T-helper 2 cell treated with Interferon-gamma antibody and Interleukin-4, amounts not matched to agents 5 μg/mL and 100 μg/mL, for 36 hours (primary cell): ENCODE measurements at regions not wholly inside any gene's neighbourhood (a gene's known extent, or its start where the extent isn't known, plus 50 kb on each side); places are given as distances from the start of the nearest gene placed in this dataset.

Experiments
- DNase-seq: peaks from one replicate; pipeline ENCODE4 v3.0.0; 2021; ENCODE audit warnings: low spot score
- H3K27ac Mint-ChIP-seq: one replicate; pipeline ENCODE4 v1.8.0; 2021; ENCODE audit warnings: mild to moderate bottlenecking, mixed read lengths
- H3K27me3 Mint-ChIP-seq: one replicate; pipeline ENCODE4 v1.8.0; 2021; ENCODE audit warnings: low read depth, mixed read lengths
- H3K36me3 Mint-ChIP-seq: one replicate; pipeline ENCODE4 v1.8.0; 2021; ENCODE audit warnings: low read depth, mixed read lengths
- H3K4me1 Mint-ChIP-seq: one replicate; pipeline ENCODE4 v1.8.0; 2021; ENCODE audit warnings: low read depth, mixed read lengths
- H3K4me3 Mint-ChIP-seq: one replicate; pipeline ENCODE4 v1.8.0; 2022; ENCODE audit warnings: mild to moderate bottlenecking, moderate library complexity, mixed read lengths
- H3K9me3 Mint-ChIP-seq: one replicate; pipeline ENCODE4 v1.8.0; 2021; ENCODE audit warnings: mixed read lengths

DNA sequence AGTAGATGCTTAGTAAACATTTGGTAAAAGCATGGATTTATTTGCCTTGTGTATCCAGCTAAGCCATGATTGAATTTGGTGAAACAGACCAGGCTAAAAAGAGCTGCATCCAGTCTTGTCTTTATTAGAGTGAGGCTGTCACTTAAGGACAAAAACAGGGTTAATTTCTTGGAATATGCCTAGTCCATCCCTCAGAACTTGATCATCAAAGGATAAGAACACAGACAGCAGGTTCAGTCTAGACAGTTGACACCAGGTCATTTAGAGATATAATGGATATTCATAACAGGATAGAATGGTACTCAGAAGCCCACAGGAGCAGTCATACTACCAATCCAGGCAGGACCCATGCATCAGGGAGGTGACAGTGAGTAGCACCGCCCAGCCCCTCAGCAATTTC, 434.9 kb upstream of the ST6GAL2 start:
- Mint-ChIP-seq H3K4me1 (no peaks in the 10 kb centered on the region), H3K27ac (no peak overlapping the region), H3K9me3 (peaks cover 3% of the 10 kb centered on the region), H3K27me3 (no peaks in the 10 kb centered on the region), H3K36me3 (no peaks in the 10 kb centered on the region), H3K4me3 (no peak overlapping the region)
- DNase-seq, result no peak

DNA sequence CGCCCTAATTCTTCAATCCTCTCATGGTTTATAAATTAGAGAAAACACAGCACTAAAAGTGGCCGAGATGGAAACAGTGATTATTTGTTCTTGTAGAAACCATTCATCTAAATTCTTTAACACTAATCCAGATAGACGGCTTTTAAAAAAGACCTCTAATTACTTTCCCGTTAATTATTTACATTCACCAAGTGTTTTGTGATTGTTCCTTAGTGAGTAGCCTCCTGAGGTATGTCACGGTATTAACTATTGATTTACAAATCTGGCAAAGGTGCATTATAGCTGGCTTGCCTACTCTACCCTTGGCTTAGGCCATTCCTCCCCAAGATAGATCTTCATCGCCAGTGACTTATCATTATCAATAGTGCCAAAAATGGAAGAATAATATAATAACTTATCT, 436.4 kb upstream of the ST6GAL2 start:
- H3K27ac Mint-ChIP-seq, result no peak overlapping the region
- no peak for DNase-seq
- H3K4me1 Mint-ChIP-seq, result no peaks in the 10 kb centered on the region
- no peaks in the 10 kb centered on the region for H3K27me3 Mint-ChIP-seq
- no peak overlapping the region for H3K4me3 Mint-ChIP-seq
- H3K36me3 Mint-ChIP-seq, result no peaks in the 10 kb centered on the region
- peaks cover 7% of the 10 kb centered on the region for H3K9me3 Mint-ChIP-seq

DNA sequence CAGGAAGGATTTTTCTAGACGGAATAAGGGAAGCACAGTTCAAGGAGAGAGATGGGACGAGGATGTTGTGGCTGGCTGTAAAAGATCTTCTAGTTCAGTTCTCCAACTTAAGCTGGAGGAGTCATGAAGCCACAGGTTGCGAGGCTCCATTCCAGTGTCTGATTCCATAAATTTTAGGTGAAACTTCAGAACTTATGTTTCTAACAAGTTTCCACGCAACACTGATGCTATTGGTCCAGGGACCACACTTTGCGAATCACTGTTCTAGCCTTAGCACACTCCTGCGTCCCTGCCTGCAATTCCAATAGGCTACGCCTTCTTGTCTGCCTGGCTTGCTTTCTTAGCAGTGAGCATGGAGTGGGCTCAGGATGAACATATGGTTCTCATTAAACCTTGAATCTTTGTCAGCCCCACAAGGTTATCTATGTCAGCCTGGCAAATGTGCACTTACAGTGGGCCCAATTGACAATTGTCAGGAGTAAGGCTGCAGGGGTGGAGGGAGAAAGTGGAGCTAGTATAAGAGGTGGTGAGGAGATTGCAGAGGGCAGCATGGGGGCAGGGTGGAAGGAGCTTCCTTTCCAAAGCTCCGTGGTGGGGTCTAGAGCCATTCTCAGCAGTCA, 438.1 kb upstream of the ST6GAL2 start:
- Mint-ChIP-seq H3K4me1 (no peaks in the 10 kb centered on the region), H3K27me3 (no peaks in the 10 kb centered on the region), H3K9me3 (peaks cover 13% of the 10 kb centered on the region), H3K36me3 (no peaks in the 10 kb centered on the region), H3K27ac (no peak overlapping the region), H3K4me3 (no peak overlapping the region)
- no peak for DNase-seq

DNA sequence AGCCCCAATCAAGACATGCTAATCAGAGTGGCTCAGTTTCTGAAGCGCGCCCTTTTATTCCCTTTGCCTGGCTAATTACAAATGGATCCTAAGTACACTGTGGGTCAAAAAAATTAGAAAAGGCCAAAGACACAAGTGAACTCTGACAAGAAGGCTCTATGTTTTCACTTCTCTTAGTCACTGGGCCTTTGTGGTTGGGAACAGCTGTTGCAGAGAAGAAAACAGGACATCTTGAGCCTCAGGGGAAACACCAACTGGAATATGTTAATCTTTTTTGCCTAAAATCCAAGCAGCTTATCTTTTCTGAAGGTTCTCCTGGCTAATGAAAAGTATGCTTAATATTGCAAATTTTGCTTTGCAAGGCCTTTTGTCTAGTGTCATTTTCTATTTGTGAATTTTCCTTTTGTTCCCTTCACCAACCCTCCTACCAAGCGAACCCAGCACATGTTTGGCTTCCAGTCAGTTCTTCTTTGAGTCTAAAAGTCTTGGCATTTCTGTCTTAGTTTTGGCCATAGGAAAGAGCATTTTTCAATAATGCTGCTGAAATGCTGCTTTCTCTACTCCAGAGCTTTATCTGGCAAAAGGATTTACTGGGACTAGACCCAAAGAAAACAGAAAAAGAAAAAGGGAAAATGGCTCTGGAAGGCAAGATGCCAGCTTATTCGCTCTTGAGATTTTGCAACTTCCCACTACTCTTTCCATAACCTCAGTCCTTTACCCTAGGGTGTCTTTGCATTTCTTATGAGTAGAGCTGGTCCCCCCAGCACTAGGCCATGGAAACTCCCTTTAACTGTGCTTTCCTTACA, 440.2 kb upstream of the ST6GAL2 start:
- Mint-ChIP-seq H3K27ac (no peak overlapping the region), H3K9me3 (peaks cover 29% of the 10 kb centered on the region), H3K27me3 (no peaks in the 10 kb centered on the region), H3K4me1 (no peaks in the 10 kb centered on the region), H3K4me3 (no peak overlapping the region), H3K36me3 (no peaks in the 10 kb centered on the region)
- no peak for DNase-seq

GRCh38 chr2:107334306-107334705, 448.3 kb upstream of the ST6GAL2 start:
- DNase-seq, result no peak
- Mint-ChIP-seq H3K27me3 (no peaks in the 10 kb centered on the region), H3K9me3 (peaks cover 51% of the 10 kb centered on the region), H3K27ac (no peak overlapping the region), H3K36me3 (no peaks in the 10 kb centered on the region), H3K4me1 (no peaks in the 10 kb centered on the region), H3K4me3 (no peak overlapping the region)

- no peak overlapping the region for H3K27ac Mint-ChIP-seq
- H3K27me3 Mint-ChIP-seq, result no peaks in the 10 kb centered on the region
- DNase-seq, result no peak
- no peaks in the 10 kb centered on the region for H3K4me1 Mint-ChIP-seq
- peaks cover 32% of the 10 kb centered on the region for H3K9me3 Mint-ChIP-seq
- H3K36me3 Mint-ChIP-seq, result no peaks in the 10 kb centered on the region
- H3K4me3 Mint-ChIP-seq, result no peak overlapping the region
These were observed 450.6 kb upstream of the ST6GAL2 start for GRCh38 chr2:107336526-107336925.

GRCh38 chr2:107337209-107337898, 451.4 kb upstream of the ST6GAL2 start:
- no peaks in the 10 kb centered on the region for H3K36me3 Mint-ChIP-seq
- H3K4me3 Mint-ChIP-seq, result no peak overlapping the region
- DNase-seq, result no peak
- peaks cover 32% of the 10 kb centered on the region for H3K9me3 Mint-ChIP-seq
- no peaks in the 10 kb centered on the region for H3K4me1 Mint-ChIP-seq
- no peak overlapping the region for H3K27ac Mint-ChIP-seq
- no peaks in the 10 kb centered on the region for H3K27me3 Mint-ChIP-seq

- no peak for DNase-seq
- H3K27ac Mint-ChIP-seq, result no peak overlapping the region
- peaks cover 27% of the 10 kb centered on the region for H3K9me3 Mint-ChIP-seq
- no peak overlapping the region for H3K4me3 Mint-ChIP-seq
- no peaks in the 10 kb centered on the region for H3K4me1 Mint-ChIP-seq
- no peaks in the 10 kb centered on the region for H3K27me3 Mint-ChIP-seq
- no peaks in the 10 kb centered on the region for H3K36me3 Mint-ChIP-seq
These were observed 452.1 kb upstream of the ST6GAL2 start for GRCh38 chr2:107338059-107338458.

DNA sequence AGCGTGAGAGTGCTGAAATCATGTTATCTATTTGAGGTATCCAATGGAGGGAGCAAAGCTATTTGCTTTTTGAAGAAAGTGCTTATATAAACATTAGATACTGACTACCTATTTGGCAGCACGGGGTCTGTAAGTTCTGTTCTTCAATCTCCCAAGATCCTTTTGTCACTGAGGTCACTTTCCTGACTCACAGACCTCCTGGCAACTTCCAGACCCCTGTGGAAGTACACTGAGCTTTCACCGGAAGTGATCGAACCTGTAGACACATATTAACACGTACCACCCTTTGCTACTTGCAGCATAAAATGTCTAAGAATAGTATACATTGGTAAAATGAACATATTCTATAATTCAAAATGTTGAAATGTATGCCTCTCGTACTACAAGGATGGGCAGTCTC, 452.6 kb upstream of the ST6GAL2 start:
- Mint-ChIP-seq H3K9me3 (peaks cover 27% of the 10 kb centered on the region), H3K36me3 (no peaks in the 10 kb centered on the region), H3K27ac (no peak overlapping the region), H3K4me1 (no peaks in the 10 kb centered on the region), H3K27me3 (no peaks in the 10 kb centered on the region), H3K4me3 (no peak overlapping the region)
- DNase-seq, result no peak

GRCh38 chr2:107340955-107341354, 455.0 kb upstream of the ST6GAL2 start:
- H3K27me3 Mint-ChIP-seq, result no peaks in the 10 kb centered on the region
- no peaks in the 10 kb centered on the region for H3K4me1 Mint-ChIP-seq
- DNase-seq, result no peak
- H3K36me3 Mint-ChIP-seq, result no peaks in the 10 kb centered on the region
- H3K4me3 Mint-ChIP-seq, result no peak overlapping the region
- peaks cover 27% of the 10 kb centered on the region for H3K9me3 Mint-ChIP-seq
- no peak overlapping the region for H3K27ac Mint-ChIP-seq

DNA sequence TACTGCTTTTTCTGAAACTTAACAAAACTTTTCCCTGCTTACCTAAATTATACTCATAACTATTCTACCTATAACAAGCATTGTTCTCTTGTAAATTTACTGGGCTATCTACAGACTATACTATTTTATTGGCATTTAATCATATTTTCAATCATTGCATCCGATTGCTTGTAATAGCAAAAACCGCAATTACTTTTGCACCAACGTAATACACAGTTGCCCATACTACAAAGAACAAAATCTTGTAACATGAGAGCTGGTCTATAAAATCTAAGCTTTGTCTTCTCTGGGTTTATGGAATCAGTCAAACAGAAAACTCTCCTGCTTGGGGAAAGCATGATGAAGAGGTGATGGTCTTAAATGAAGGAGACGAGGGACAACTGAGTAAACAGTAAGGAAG, 463.4 kb upstream of the ST6GAL2 start:
- Mint-ChIP-seq H3K9me3 (peaks cover 8% of the 10 kb centered on the region), H3K27ac (no peak overlapping the region), H3K4me3 (no peak overlapping the region), H3K36me3 (no peaks in the 10 kb centered on the region), H3K27me3 (no peaks in the 10 kb centered on the region), H3K4me1 (no peaks in the 10 kb centered on the region)
- no peak for DNase-seq

DNA sequence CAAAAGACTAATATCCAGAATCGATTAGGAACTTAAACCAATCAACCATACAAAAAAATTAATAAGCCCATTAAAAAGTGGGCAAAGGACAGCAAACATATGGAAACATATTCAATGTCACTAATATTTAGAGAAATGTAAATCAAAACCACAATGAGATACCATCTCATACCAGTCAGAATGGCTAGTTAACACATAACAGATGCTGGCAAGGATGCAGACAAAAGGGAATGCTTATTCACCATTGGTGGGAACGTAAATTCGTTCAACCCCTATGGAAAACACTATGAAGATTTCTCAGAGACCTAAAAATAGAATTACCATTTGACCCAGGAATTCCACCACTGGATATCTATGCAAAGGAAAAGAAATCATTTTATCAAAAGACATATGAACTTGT, 468.2 kb upstream of the ST6GAL2 start:
- H3K36me3 Mint-ChIP-seq, result no peaks in the 10 kb centered on the region
- no peaks in the 10 kb centered on the region for H3K4me1 Mint-ChIP-seq
- no peak overlapping the region for H3K27ac Mint-ChIP-seq
- no peaks in the 10 kb centered on the region for H3K27me3 Mint-ChIP-seq
- H3K4me3 Mint-ChIP-seq, result no peak overlapping the region
- no peak for DNase-seq
- peaks cover 6% of the 10 kb centered on the region for H3K9me3 Mint-ChIP-seq

GRCh38 chr2:107358362-107358761, 468.3 kb upstream of the RGPD4 start:
- Mint-ChIP-seq H3K27me3 (no peaks in the 10 kb centered on the region), H3K4me1 (no peaks in the 10 kb centered on the region), H3K9me3 (peaks cover 4% of the 10 kb centered on the region), H3K4me3 (no peak overlapping the region), H3K36me3 (no peaks in the 10 kb centered on the region), H3K27ac (no peak overlapping the region)
- DNase-seq, result no peak

DNA sequence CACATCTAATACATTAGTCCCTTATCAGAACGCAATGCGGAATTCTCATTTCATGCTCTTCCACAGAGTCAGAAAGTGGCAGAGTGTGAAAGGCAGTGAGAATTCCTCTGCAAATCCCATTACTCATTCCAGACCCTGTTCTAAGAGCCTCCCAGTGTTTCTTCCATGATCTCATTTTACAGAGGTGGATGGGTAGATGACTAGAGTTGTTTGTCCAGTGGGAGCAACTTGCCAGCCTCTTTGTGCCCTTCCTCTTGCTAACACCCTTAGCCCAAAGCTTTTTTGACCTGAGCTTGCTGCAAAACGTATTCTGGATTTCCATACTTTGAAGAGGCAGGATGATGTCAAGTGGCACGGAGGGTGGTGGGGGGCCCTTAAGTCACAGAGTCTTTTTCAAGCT, 467.7 kb upstream of the RGPD4 start:
- Mint-ChIP-seq H3K36me3 (no peaks in the 10 kb centered on the region), H3K9me3 (peaks cover 7% of the 10 kb centered on the region), H3K4me1 (no peaks in the 10 kb centered on the region), H3K27ac (no peak overlapping the region), H3K4me3 (no peak overlapping the region), H3K27me3 (no peaks in the 10 kb centered on the region)
- no peak for DNase-seq
